Jurkat, Clone E6-1 (cell line): ENCODE measurements at regions not wholly inside any gene's neighbourhood (a gene's known extent, or its start where the extent isn't known, plus 50 kb on each side); places are given as distances from the start of the nearest gene placed in this dataset.
"Not testable (repeated sequence)": the region's sequence is repeated elsewhere in the genome, so short reads cannot be mapped to it uniquely, and the experiment has no call there.

ENCODE experiments used
- DNase-seq: peaks from one replicate; pipeline ENCODE4 v3.0.0-alpha.2; 2011; ENCODE audit warnings: low read depth, low spot score
- H3K4me3 ChIP-seq: 2 replicates; pipeline ENCODE4 v1.5.1; 2011; ENCODE audit warnings: mild to moderate bottlenecking, low read length, control low read depth, moderate library complexity

- no peak overlapping the region for H3K4me3 ChIP-seq
- no peak for DNase-seq
Measured at GRCh38 chr11:37947821-37948220, 1349.8 kb upstream of the RAG2 start.

GRCh38 chr11:37946155-37946766 lies 1348.2 kb upstream of the RAG2 start:
- H3K4me3 ChIP-seq: no peak overlapping the region
- DNase-seq: peak; percentile 24

GRCh38 chr11:37942081-37942480 lies 1344.0 kb upstream of the RAG2 start:
- no peak for DNase-seq
- H3K4me3 ChIP-seq: no peak overlapping the region

- no peak overlapping the region for H3K4me3 ChIP-seq
- no peak for DNase-seq
Measured at GRCh38 chr11:37929100-37929653, 1331.1 kb upstream of the RAG2 start.

GRCh38 chr11:37926772-37927171 lies 1328.7 kb upstream of the RAG2 start:
- no peak for DNase-seq
- no peak overlapping the region for H3K4me3 ChIP-seq

- DNase-seq: no peak
- no peak overlapping the region for H3K4me3 ChIP-seq
Measured at GRCh38 chr11:37916331-37916730, 1318.3 kb upstream of the RAG2 start.

- no peak for DNase-seq
- H3K4me3 ChIP-seq: no peak overlapping the region
Measured at GRCh38 chr11:37914859-37915258, 1316.8 kb upstream of the RAG2 start.

GRCh38 chr11:37908219-37908548 lies 1310.1 kb upstream of the RAG2 start:
- no peak overlapping the region for H3K4me3 ChIP-seq
- no peak for DNase-seq

GRCh38 chr11:37907436-37908218 lies 1309.6 kb upstream of the RAG2 start:
- no peak for DNase-seq
- no peak overlapping the region for H3K4me3 ChIP-seq

- H3K4me3 ChIP-seq: no peak overlapping the region
- DNase-seq: no peak
Measured at GRCh38 chr11:37905707-37906417, 1307.8 kb upstream of the RAG2 start.

- H3K4me3 ChIP-seq: no peak overlapping the region
- DNase-seq: no peak
Measured at GRCh38 chr11:37896016-37896415, 1298.0 kb upstream of the RAG2 start.

- DNase-seq: no peak
- no peak overlapping the region for H3K4me3 ChIP-seq
Measured at GRCh38 chr11:37881741-37882140, 1283.7 kb upstream of the RAG2 start.

- no peak overlapping the region for H3K4me3 ChIP-seq
- no peak for DNase-seq
Measured at GRCh38 chr11:37861671-37862070, 1263.6 kb upstream of the RAG2 start.

GRCh38 chr11:37858806-37859537 lies 1260.9 kb upstream of the RAG2 start:
- H3K4me3 ChIP-seq, DNase-seq: not testable (repeated sequence)

GRCh38 chr11:37858398-37858797 lies 1260.4 kb upstream of the RAG2 start:
- peak; percentile 8 for DNase-seq
- H3K4me3 ChIP-seq: no peak overlapping the region

GRCh38 chr11:37857726-37858125 lies 1259.7 kb upstream of the RAG2 start:
- no peak overlapping the region for H3K4me3 ChIP-seq
- no peak for DNase-seq

- no peak for DNase-seq
- H3K4me3 ChIP-seq: no peak overlapping the region
Measured at GRCh38 chr11:37849706-37850105, 1251.7 kb upstream of the RAG2 start.

GRCh38 chr11:37843603-37844002 lies 1245.6 kb upstream of the RAG2 start:
- no peak for DNase-seq
- H3K4me3 ChIP-seq: no peak overlapping the region

- H3K4me3 ChIP-seq: no peak overlapping the region
- no peak for DNase-seq
Measured at GRCh38 chr11:37841016-37841415, 1243.0 kb upstream of the RAG2 start.
